HCT116 (cell line): ENCODE measurements at regions not wholly inside any gene's neighbourhood (a gene's known extent, or its start where the extent isn't known, plus 50 kb on each side); places are given as distances from the start of the nearest gene placed in this dataset.

Experiments used
- ATAC-seq: fragments of 200-7000 bp; cut with Tn5 transposase; 2 replicates; pipeline ENCODE4 v1.9.1; 2020; ENCODE audit warnings: mild to moderate bottlenecking, moderate library complexity
- BruUV-seq: library from RNA; stranded (reverse); fragments of 400-500 nt; replicated peaks from 2 replicates; lab custom pipeline; 2021; lab: Mats Ljungman, UMichigan
- CTCF ChIA-PET: fragments of 300-600 bp; sonication (Branson Sonifier 250); formaldehyde crosslinking; loops from one replicate; lab custom pipeline; 2021; ENCODE audit warnings: antibody characterized with exemption; lab: Charles Lee
- POLR2A ChIA-PET: fragments of 300-600, 350-600 bp; sonication (Branson Sonifier 250); formaldehyde crosslinking; loops from one replicate; lab custom pipeline; 2021; ENCODE audit warnings: antibody characterized with exemption; lab: Charles Lee
- RAD21 ChIA-PET, 2 experiments: fragments of 300-600 bp; sonication (Branson Sonifier 250); formaldehyde crosslinking; loops; one replicate each; lab custom pipeline; 2023; ENCODE audit warnings: low total read pairs in 2 of 2; ENCODE audit not compliant: uncharacterized antibody in 2 of 2, unreplicated experiment in 2 of 2, low non-redundant PET in 1 of 2; lab: Charles Lee
- DNase-seq: peaks from one replicate; pipeline ENCODE4 v3.0.0-alpha.2; 2010; ENCODE audit warnings: low read depth, low spot score
- H2AFZ ChIP-seq: fragments of 200-600 bp; shearing (Covaris generic), sonication (generic); 2 replicates; pipeline ENCODE4 v1.6.1; 2017; ENCODE audit warnings: low read depth, mixed run types, mixed read lengths, antibody characterized with exemption, low read length; ENCODE audit not compliant: poor library complexity, severe bottlenecking
- H3K27ac ChIP-seq: 2 replicates; pipeline ENCODE4 v1.5.1; 2012; ENCODE audit warnings: low read depth, low read length
- H3K27me3 ChIP-seq: fragments of 200-600 bp; sonication (generic); 2 replicates; pipeline ENCODE4 v1.6.1; 2016; ENCODE audit warnings: mixed run types, low read length, mixed read lengths; ENCODE audit not compliant: insufficient read depth
- H3K36me3 ChIP-seq, 2 experiments: fragments of 200-500 bp in 1 of 2; fragments of 200-600 bp in 1 of 2; sonication (Bioruptor generic) in 1 of 2; sonication (generic) in 1 of 2; 2 replicates each; pipeline versions ENCODE4 v1.5.1 to v1.6.1; 2014 to 2016; ENCODE audit warnings: low read length in 2 of 2, inconsistent platforms in 1 of 2, mixed read lengths in 1 of 2, mixed run types in 1 of 2; ENCODE audit not compliant: insufficient read depth in 2 of 2, control insufficient read depth in 1 of 2
- H3K4me1 ChIP-seq, 2 experiments: fragments of 200-600 bp in 1 of 2; sonication (generic) in 1 of 2; 2 replicates each; pipeline versions ENCODE4 v1.5.1 to v1.6.1; 2012 to 2017; ENCODE audit warnings: low read length in 2 of 2, inconsistent platforms in 1 of 2, mild to moderate bottlenecking in 1 of 2, mixed read lengths in 1 of 2, mixed run types in 1 of 2, moderate library complexity in 1 of 2; ENCODE audit not compliant: insufficient read depth in 2 of 2, control insufficient read depth in 1 of 2
- H3K4me2 ChIP-seq: fragments of 200-600 bp; sonication (generic); 2 replicates; pipeline ENCODE4 v1.6.1; 2017; ENCODE audit warnings: mixed run types, low read length, mixed read lengths
- H3K4me3 ChIP-seq, 2 experiments: fragments of 200-600 bp in 1 of 2; sonication (generic) in 1 of 2; replicated peaks in 1 of 2; 2 replicates each; pipeline ENCODE4 v1.5.1; 2011 to 2016; ENCODE audit warnings: low read length in 2 of 2, control low read depth in 1 of 2, low read depth in 1 of 2, mild to moderate bottlenecking in 1 of 2, mixed read lengths in 1 of 2, mixed run types in 1 of 2
- H3K79me2 ChIP-seq: fragments of 200-600 bp; sonication (generic); 2 replicates; pipeline ENCODE4 v1.6.1; 2017; ENCODE audit warnings: mild to moderate bottlenecking, mixed run types, low read length, moderate library complexity, mixed read lengths; ENCODE audit not compliant: insufficient read depth
- H3K9ac ChIP-seq: fragments of 200-600 bp; sonication (generic); 2 replicates; pipeline ENCODE4 v1.6.1; 2016; ENCODE audit warnings: low read length, mixed read lengths
- H3K9me2 ChIP-seq: fragments of 200-600 bp; sonication (generic), shearing (Covaris generic); 2 replicates; pipeline ENCODE4 v1.6.1; 2017; ENCODE audit warnings: mixed run types, mild to moderate bottlenecking, moderate library complexity; ENCODE audit not compliant: insufficient read depth
- H3K9me3 ChIP-seq, 2 experiments: fragments of 200-500 bp in 1 of 2; fragments of 200-600 bp in 1 of 2; sonication (Bioruptor generic) in 1 of 2; sonication (generic) in 1 of 2; 2 replicates each; pipeline ENCODE4 v1.6.1; 2014 to 2017; ENCODE audit warnings: low read length in 2 of 2, mixed read lengths in 2 of 2, inconsistent platforms in 1 of 2, low read depth in 1 of 2, mild to moderate bottlenecking in 1 of 2, mixed run types in 1 of 2, moderate library complexity in 1 of 2; ENCODE audit not compliant: control insufficient read depth in 1 of 2, insufficient read depth in 1 of 2
- H4K20me1 ChIP-seq: fragments of 200-600 bp; sonication (generic), shearing (Covaris generic); 2 replicates; pipeline ENCODE4 v1.6.1; 2017; ENCODE audit warnings: mixed run types, mild to moderate bottlenecking, moderate library complexity; ENCODE audit not compliant: insufficient read depth
- CBX3 ChIP-seq: IDR thresholded peaks from 2 replicates; pipeline ENCODE4 v1.6.1; 2012; ENCODE audit warnings: low read depth
- EGR1 ChIP-seq: IDR thresholded peaks from 2 replicates; pipeline ENCODE4 v1.6.1; 2012; ENCODE audit warnings: low read depth
- JUND ChIP-seq: IDR thresholded peaks from 2 replicates; pipeline ENCODE4 v1.6.1; 2012
- POLR2AphosphoS5 ChIP-seq: IDR thresholded peaks from 2 replicates; pipeline ENCODE4 v1.6.1; 2011; ENCODE audit warnings: mild to moderate bottlenecking, low read depth, low read length, moderate library complexity
- SRF ChIP-seq: IDR thresholded peaks from 2 replicates; pipeline ENCODE4 v1.6.1; 2012; ENCODE audit warnings: low read depth
- intact Hi-C: fragments of 100-400 bp; cut with micrococcal nuclease; formaldehyde crosslinking; loops from 2 replicates; pipeline ENCODE4 v1.10.0; 2022

GRCh38 chr4:127179256-127180087 lies 453.3 kb upstream of the INTU start:
- ChIA-PET RAD21 (no interaction called here), POLR2A (no interaction called here), CTCF (no interaction called here)
- no peaks in the 10 kb centered on the region for H3K9me3 ChIP-seq
- no peaks in the 10 kb centered on the region for H4K20me1 ChIP-seq
- ATAC-seq, result no peak
- H3K9ac ChIP-seq, result no peak overlapping the region
- H3K79me2 ChIP-seq, result no peaks in the 10 kb centered on the region
- no peaks in the 10 kb centered on the region for H3K9me2 ChIP-seq
- DNase-seq, result no peak
- intact Hi-C loops, result no loop called here
- no peak overlapping the region for H3K4me3 ChIP-seq
- TF ChIP-seq JUND (no peak), CBX3 (no peak)
- H3K27me3 ChIP-seq, result no peaks in the 10 kb centered on the region
- H3K36me3 ChIP-seq, result no peaks in the 10 kb centered on the region
- BruUV-seq, result no TSS peak
- H3K4me1 ChIP-seq, result no peaks in the 10 kb centered on the region
- no peak overlapping the region for H3K27ac ChIP-seq
- H2AFZ ChIP-seq, result no peak overlapping the region
- H3K4me2 ChIP-seq, result no peak overlapping the region

GRCh38 chr4:127181001-127181400 lies 451.8 kb upstream of the INTU start:
- H3K9me2 ChIP-seq, result no peaks in the 10 kb centered on the region
- ChIA-PET RAD21 (no interaction called here), CTCF (no interaction called here), POLR2A (no interaction called here)
- no peak overlapping the region for H3K4me2 ChIP-seq
- no peak for ATAC-seq
- no peaks in the 10 kb centered on the region for H4K20me1 ChIP-seq
- no peaks in the 10 kb centered on the region for H3K27me3 ChIP-seq
- H2AFZ ChIP-seq, result no peak overlapping the region
- no peaks in the 10 kb centered on the region for H3K79me2 ChIP-seq
- no peak for TF ChIP-seq SRF
- TF ChIP-seq EGR1, result no peak
- TF ChIP-seq POLR2AphosphoS5, result no peak
- no peaks in the 10 kb centered on the region for H3K36me3 ChIP-seq
- BruUV-seq, result no TSS peak
- no peak overlapping the region for H3K9ac ChIP-seq
- no peaks in the 10 kb centered on the region for H3K4me1 ChIP-seq
- H3K4me3 ChIP-seq, result no peak overlapping the region
- intact Hi-C loops, result no loop called here
- H3K27ac ChIP-seq, result no peak overlapping the region
- DNase-seq, result no peak
- no peaks in the 10 kb centered on the region for H3K9me3 ChIP-seq
